Naive thymus-derived CD8-positive, alpha-beta T cell (primary cell): ENCODE measurements at regions not wholly inside any gene's neighbourhood (a gene's known extent, or its start where the extent isn't known, plus 50 kb on each side); places are given as distances from the start of the nearest gene placed in this dataset.

Source experiments
- ATAC-seq, 2 donors: fragments of 150-1000 bp; cut with Tn5 transposase in 1 of 2; sonication (Bioruptor Pico), chemical (Tn5 transposase) in 1 of 2; 1 replicate in 1 of 2; 2 replicates in 1 of 2; pipeline ENCODE4 v1.10.0; 2021; ENCODE audit warnings: mild to moderate bottlenecking in 2 of 2, moderate library complexity in 2 of 2
- POLR2A ChIA-PET: fragments of 350-600 bp; sonication (Branson Sonifier 250); formaldehyde crosslinking; loops from one replicate; lab custom pipeline; 2021; ENCODE audit warnings: antibody characterized with exemption; lab: Charles Lee
- DNase-seq, 10 donors: peaks; one replicate each; pipeline versions ENCODE4 v3.0.0 to v3.0.0-alpha.2; 2020 to 2022
- H3K27ac Mint-ChIP-seq, 10 donors: one replicate each; pipeline ENCODE4 v1.8.0; 2020 to 2022; ENCODE audit warnings: mild to moderate bottlenecking in 10 of 10, mixed read lengths in 10 of 10, moderate library complexity in 4 of 10, inconsistent platforms in 1 of 10
- H3K27me3 Mint-ChIP-seq, 5 donors: one replicate each; pipeline ENCODE4 v1.8.0; 2021 to 2022; ENCODE audit warnings: mixed read lengths in 5 of 5
- H3K36me3 Mint-ChIP-seq, 3 donors: one replicate each; pipeline ENCODE4 v1.8.0; 2020 to 2022; ENCODE audit warnings: mixed read lengths in 3 of 3, mild to moderate bottlenecking in 2 of 3, inconsistent platforms in 1 of 3
- H3K4me1 Mint-ChIP-seq, 4 donors: one replicate each; pipeline ENCODE4 v1.8.0; 2021 to 2022; ENCODE audit warnings: mixed read lengths in 4 of 4
- H3K4me3 Mint-ChIP-seq, 10 donors: one replicate each; pipeline ENCODE4 v1.8.0; 2020 to 2022; ENCODE audit warnings: mild to moderate bottlenecking in 10 of 10, mixed read lengths in 10 of 10, moderate library complexity in 6 of 10, inconsistent platforms in 1 of 10
- H3K9me3 Mint-ChIP-seq, 9 donors: one replicate each; pipeline ENCODE4 v1.8.0; 2020 to 2022; ENCODE audit warnings: mixed read lengths in 9 of 9, mild to moderate bottlenecking in 3 of 9, inconsistent platforms in 1 of 9, moderate library complexity in 1 of 9

DNA sequence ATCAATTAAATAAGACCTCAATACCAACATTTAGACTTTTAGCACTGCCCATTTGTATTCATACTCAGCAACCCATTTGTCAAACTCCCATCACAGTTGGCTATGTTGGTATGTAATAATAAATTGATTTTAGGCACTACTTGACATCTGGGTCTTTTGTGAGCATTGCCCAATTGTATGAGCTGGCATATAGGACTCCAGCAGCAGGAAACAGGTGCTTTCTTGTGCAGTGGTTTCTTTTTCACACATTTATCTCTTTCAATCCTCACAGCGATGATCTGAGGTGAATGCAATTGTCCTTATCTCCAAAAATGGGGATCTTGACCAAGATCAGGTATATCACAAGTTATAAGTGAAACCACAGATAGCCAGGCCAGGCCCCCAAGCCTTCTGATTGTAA lies 96.9 kb upstream of the OXGR1 start:
- ATAC-seq, result no peak
- peaks cover 2 to 27% (median 10%) of the 10 kb centered on the region in 9 donors for H3K9me3 Mint-ChIP-seq
- no peak overlapping the region for H3K4me3 Mint-ChIP-seq
- peaks cover 0 to 12% (median 0%) of the 10 kb centered on the region in 3 donors for H3K36me3 Mint-ChIP-seq
- peaks cover 0 to 3% (median 0%) of the 10 kb centered on the region in 5 donors for H3K27me3 Mint-ChIP-seq
- H3K27ac Mint-ChIP-seq, result no peak overlapping the region
- no peak for DNase-seq
- POLR2A ChIA-PET, result no interaction called here
- no peaks in the 10 kb centered on the region for H3K4me1 Mint-ChIP-seq

- Mint-ChIP-seq H3K4me3 (no peak overlapping the region), H3K27me3 (peaks cover 5 to 54% (median 10%) of the 10 kb centered on the region in 5 donors), H3K9me3 (peaks cover 0 to 29% (median 7%) of the 10 kb centered on the region in 9 donors), H3K36me3 (peaks cover 0 to 12% (median 10%) of the 10 kb centered on the region in 3 donors), H3K27ac (no peak overlapping the region), H3K4me1 (peaks cover 0 to 2% (median 0%) of the 10 kb centered on the region in 4 donors)
- DNase-seq (no peak), ATAC-seq (no peak)
- POLR2A ChIA-PET, result no interaction called here
These were observed 106.5 kb upstream of the OXGR1 start for GRCh38 chr13:97100821-97101220.

DNA sequence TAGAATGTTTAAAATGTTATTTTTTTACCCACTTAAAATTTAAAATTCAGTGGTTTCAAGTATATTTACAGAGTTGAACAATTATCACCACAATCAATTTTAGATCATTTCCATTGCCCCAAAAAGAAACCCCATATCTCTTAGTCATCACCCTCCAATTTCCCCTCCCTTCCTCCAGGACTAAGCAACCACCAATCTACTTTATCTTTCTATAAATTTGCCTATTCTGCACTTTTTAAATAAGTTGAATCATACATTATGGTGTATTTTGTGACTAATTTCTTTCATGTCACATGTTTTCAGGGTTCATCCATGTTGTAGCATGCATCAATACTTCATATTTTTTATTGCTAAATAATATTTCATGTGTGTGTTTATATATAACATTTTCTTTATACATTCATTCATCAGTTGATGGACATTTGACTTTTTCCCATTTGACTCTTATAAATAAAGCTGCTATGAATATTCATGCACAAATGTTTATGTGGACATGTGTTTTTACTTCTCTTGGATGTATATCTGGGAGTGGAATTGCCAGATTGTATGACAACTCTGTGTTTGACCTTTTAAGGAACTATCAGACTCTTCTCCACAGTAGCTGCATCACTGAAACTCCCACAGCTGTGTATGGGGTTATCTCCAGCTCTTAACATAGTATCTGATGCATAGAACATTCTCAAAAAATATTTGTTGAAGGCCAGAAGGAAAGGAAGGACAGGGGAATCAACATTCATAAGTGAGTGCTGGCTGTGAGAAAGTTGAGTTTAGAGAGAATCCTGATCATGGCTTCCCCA lies 107.8 kb upstream of the OXGR1 start:
- Mint-ChIP-seq H3K36me3 (peaks cover 0 to 12% (median 10%) of the 10 kb centered on the region in 3 donors), H3K4me3 (no peak overlapping the region), H3K4me1 (peaks cover 0 to 2% (median 0%) of the 10 kb centered on the region in 4 donors), H3K27ac (no peak overlapping the region), H3K27me3 (peaks cover 5 to 54% (median 10%) of the 10 kb centered on the region in 5 donors), H3K9me3 (peaks cover 0 to 25% (median 7%) of the 10 kb centered on the region in 9 donors)
- DNase-seq (no peak), ATAC-seq (no peak)
- POLR2A ChIA-PET, result no interaction called here

DNA sequence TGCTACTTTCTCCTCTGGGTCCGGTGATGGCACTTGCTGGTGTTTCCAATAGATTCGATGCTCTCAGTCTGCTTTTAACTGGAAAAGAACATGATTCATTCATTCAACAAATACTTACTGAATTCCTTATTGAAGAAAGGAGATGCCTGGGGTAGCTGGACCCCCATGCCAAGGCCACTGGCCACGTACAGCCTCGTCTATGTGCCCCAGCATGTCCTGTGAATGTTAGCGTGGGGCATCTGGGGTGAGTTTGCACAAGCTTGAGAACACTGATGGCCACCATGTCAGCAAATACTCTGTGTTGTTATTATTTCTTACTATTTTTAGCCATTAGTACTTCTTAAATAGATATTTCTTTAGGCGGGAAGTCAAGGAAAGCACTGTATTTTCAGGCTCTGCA lies 112.0 kb upstream of the OXGR1 start:
- Mint-ChIP-seq H3K4me3 (no peak overlapping the region), H3K36me3 (peaks cover 0 to 2% (median under 1%) of the 10 kb centered on the region in 3 donors), H3K27ac (no peak overlapping the region), H3K4me1 (peaks cover 6 to 9% (median 7%) of the 10 kb centered on the region in 4 donors), H3K9me3 (peaks cover 0 to 1% (median 0%) of the 10 kb centered on the region in 9 donors), H3K27me3 (peaks cover 13 to 43% (median 14%) of the 10 kb centered on the region in 5 donors)
- DNase-seq (no peak), ATAC-seq (no peak)
- POLR2A ChIA-PET, result no interaction called here

DNA sequence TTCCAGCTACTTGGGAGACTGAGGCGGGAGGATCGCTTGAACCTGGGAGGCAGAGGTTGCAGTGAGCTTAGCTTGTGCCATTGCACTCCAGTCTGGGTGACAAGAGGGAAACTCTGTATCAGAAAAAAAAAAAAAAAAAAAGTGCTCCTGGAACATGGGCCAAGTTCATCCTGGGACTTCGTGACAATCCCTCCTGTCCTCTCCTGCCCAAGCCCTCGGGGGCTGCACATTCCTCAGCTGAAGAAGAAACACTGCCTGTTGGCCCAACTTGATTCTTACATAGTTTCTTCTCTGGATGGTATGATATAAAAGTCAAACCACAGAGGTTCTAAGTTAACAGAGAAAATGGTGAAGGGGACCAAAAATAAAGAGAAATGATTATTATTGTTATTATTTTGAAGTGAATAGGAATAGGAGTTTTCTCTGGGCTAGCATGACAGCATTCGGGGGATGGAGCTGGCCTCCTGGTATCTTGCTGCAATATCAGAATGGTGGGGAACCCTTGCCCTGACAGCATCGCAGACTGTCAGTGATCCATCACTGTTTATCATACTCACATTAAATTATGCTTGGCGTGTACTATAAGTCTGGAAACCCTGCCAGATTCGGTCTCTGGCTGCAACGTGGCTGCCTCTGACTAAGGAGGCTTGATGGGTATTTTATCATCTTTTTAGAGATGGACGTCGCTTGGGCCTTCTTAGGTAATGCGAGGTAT lies 113.7 kb upstream of the OXGR1 start:
- peaks cover 6 to 29% (median 13%) of the 10 kb centered on the region in 5 donors for H3K27me3 Mint-ChIP-seq
- POLR2A ChIA-PET, result interaction anchor here (1.1 kb wide), 1 partner anchor 235 kb away, joined by 6 read pairs; no protein-coding TSS in a partner anchor

DNA sequence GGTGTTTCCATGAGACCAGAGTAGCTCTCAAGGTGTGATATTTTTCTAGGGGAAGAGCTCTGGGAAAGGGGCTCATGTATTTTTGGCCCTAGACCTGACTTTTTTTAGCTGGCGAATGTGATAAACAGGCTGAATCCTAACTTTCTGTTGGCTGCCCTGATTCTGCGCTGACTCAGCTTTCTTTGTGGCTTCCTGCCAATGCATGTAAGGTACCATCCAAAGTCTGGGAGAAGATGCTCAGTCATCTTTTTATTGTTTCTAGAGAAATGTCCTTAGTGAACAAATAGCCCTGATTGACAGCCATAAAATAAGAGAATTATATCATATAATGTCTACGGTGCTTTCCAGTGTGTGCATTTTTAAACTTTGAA lies 113.6 kb upstream of the MBNL2 start:
- Mint-ChIP-seq H3K36me3 (peaks cover 0 to 2% (median 0%) of the 10 kb centered on the region in 3 donors), H3K4me1 (peaks cover 9 to 14% (median 12%) of the 10 kb centered on the region in 4 donors), H3K27ac (no peak overlapping the region), H3K27me3 (peaks cover 6 to 29% (median 13%) of the 10 kb centered on the region in 5 donors), H3K4me3 (no peak overlapping the region), H3K9me3 (no peaks in the 10 kb centered on the region)
- no peak for ATAC-seq
- no peak for DNase-seq
- POLR2A ChIA-PET, result interaction anchor here (1.1 kb wide), 1 partner anchor 234 kb away, joined by 6 read pairs; no protein-coding TSS in a partner anchor

More for the DNA sequence above, 113.7 kb upstream of the OXGR1 start:
- H3K4me3 Mint-ChIP-seq, result no peak overlapping the region
- no peak overlapping the region for H3K27ac Mint-ChIP-seq
- peaks cover 0 to 2% (median 0%) of the 10 kb centered on the region in 3 donors for H3K36me3 Mint-ChIP-seq
- no peaks in the 10 kb centered on the region for H3K9me3 Mint-ChIP-seq
- H3K4me1 Mint-ChIP-seq, result peaks cover 6 to 9% (median 7%) of the 10 kb centered on the region in 4 donors
- DNase-seq, result no peak
- no peak for ATAC-seq

- no peak for ATAC-seq
- H3K4me1 Mint-ChIP-seq, result peaks cover 14 to 21% (median 16%) of the 10 kb centered on the region in 4 donors
- H3K27ac Mint-ChIP-seq, result peak overlapping the region in 2 of 10 donors; percentile 60 to 81
- no peaks in the 10 kb centered on the region for H3K9me3 Mint-ChIP-seq
- H3K27me3 Mint-ChIP-seq, result peaks cover 6 to 24% (median 12%) of the 10 kb centered on the region in 5 donors
- POLR2A ChIA-PET, result interaction anchor here (1.2 kb wide), 1 partner anchor 250 kb away, joined by 6 read pairs; no protein-coding TSS in a partner anchor
- H3K36me3 Mint-ChIP-seq, result peaks cover 0 to 2% (median 0%) of the 10 kb centered on the region in 3 donors
- no peak overlapping the region for H3K4me3 Mint-ChIP-seq
- DNase-seq, result no peak
These were observed 112.9 kb upstream of the MBNL2 start for GRCh38 chr13:97109256-97109655.

DNA sequence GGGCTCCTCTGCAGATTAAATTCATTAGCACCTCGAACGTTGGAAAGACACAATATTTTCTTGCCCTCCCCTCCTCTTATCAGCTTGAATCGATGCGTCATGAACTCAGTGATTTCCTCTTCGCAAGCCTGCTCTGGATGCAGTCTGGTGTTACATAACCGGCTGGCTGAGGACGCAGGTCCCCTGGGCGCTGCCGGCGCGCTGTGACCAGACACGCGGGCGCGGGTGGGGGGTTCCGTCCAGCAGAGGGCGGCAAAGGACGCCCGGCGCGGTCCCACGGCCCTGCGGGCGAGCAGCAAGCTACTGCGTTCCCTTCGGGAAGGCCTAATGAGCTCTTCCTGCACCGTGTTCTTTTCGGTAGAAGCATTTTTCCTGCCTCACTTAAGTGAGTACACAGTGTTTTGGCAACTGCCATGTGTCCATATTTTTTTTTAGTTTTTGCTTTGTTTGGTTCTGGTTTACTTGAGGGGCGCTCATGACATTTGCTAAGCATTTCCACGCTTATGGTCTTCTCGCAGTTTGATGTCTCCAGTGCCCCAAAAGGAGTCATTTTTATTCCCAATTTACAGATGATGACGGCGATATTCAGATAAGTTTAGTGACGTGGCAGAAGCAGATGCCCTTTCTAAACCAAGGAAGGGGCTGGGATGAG lies 112.2 kb upstream of the MBNL2 start:
- peak; percentile 85 to 98 for ATAC-seq
- H3K4me1 Mint-ChIP-seq, result peaks cover 14 to 21% (median 16%) of the 10 kb centered on the region in 4 donors
- peak overlapping the region in 6 of 10 donors; percentile 3 to 81 (median 27) for H3K27ac Mint-ChIP-seq
- peaks cover 0 to 2% (median 0%) of the 10 kb centered on the region in 3 donors for H3K36me3 Mint-ChIP-seq
- H3K4me3 Mint-ChIP-seq, result peak overlapping the region in 9 of 10 donors; percentile 0 to 42 (median 26)
- no peaks in the 10 kb centered on the region for H3K9me3 Mint-ChIP-seq
- DNase-seq, result peak; percentile 59 to 81 (median 77)
- POLR2A ChIA-PET, result interaction anchor here (1.2 kb wide), 1 partner anchor 249 kb away, joined by 6 read pairs; no protein-coding TSS in a partner anchor
- peaks cover 6 to 17% (median 11%) of the 10 kb centered on the region in 5 donors for H3K27me3 Mint-ChIP-seq

GRCh38 chr13:97110936-97111335 lies 111.2 kb upstream of the MBNL2 start:
- Mint-ChIP-seq H3K36me3 (no peaks in the 10 kb centered on the region), H3K4me1 (peaks cover 14 to 21% (median 16%) of the 10 kb centered on the region in 4 donors), H3K27ac (peak overlapping the region in 1 of 10 donors; percentile 16), H3K27me3 (peaks cover 4 to 20% (median 16%) of the 10 kb centered on the region in 5 donors), H3K9me3 (no peaks in the 10 kb centered on the region), H3K4me3 (no peak overlapping the region)
- no peak for ATAC-seq
- DNase-seq, result no peak
- POLR2A ChIA-PET, result no interaction called here

- no peaks in the 10 kb centered on the region for H3K9me3 Mint-ChIP-seq
- no peak for ATAC-seq
- H3K27me3 Mint-ChIP-seq, result peaks cover 4 to 25% (median 17%) of the 10 kb centered on the region in 5 donors
- H3K4me3 Mint-ChIP-seq, result no peak overlapping the region
- no peaks in the 10 kb centered on the region for H3K36me3 Mint-ChIP-seq
- POLR2A ChIA-PET, result interaction anchor here (0.6 kb wide), 1 partner anchor 250 kb away, joined by 6 read pairs; no protein-coding TSS in a partner anchor
- peaks cover 14 to 21% (median 16%) of the 10 kb centered on the region in 4 donors for H3K4me1 Mint-ChIP-seq
- peak overlapping the region in 1 of 10 donors; percentile 65 for H3K27ac Mint-ChIP-seq
- DNase-seq, result no peak
These were observed 110.4 kb upstream of the MBNL2 start for GRCh38 chr13:97111756-97112155.

DNA sequence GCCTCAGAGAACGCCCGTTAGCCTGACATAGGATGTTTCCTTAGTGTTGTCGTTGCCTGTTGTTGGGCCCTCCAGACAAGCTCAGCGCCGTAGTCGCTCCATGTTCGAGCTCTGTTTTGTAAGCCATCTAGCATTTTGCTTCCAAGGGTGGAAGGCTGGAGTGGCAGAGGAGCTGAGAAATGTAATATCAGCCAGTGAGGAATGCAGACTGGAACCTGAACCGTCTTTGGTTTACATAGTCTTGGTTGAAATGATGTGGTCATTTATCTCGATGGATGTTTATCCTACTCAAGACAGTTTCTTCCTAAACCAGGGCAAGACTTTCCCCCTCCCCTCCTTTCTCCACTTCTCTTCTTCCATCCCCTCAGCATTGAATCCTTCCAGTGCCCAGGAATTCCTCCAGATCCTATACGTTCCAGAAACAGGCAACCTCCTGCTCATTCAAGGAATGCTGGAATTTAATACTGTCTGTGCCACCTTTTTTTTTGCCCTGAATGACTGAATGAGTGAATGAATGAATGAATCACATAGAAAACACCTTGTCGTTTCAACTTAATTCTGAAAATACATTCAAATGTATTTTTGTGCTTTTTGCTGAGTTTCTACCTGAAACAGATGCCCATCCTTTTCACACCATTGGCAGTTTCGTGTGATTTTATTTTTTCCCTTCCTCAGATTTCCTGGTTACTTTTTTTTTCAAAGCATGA lies 109.5 kb upstream of the MBNL2 start:
- peak overlapping the region in 4 of 10 donors; percentile 57 to 85 (median 60) for H3K27ac Mint-ChIP-seq

More for the DNA sequence above, 109.5 kb upstream of the MBNL2 start:
- no peaks in the 10 kb centered on the region for H3K9me3 Mint-ChIP-seq
- peaks cover 4 to 25% (median 17%) of the 10 kb centered on the region in 5 donors for H3K27me3 Mint-ChIP-seq
- no peaks in the 10 kb centered on the region for H3K36me3 Mint-ChIP-seq
- ATAC-seq (no peak), DNase-seq (no peak)
- peaks cover 14 to 21% (median 16%) of the 10 kb centered on the region in 4 donors for H3K4me1 Mint-ChIP-seq
- no peak overlapping the region for H3K4me3 Mint-ChIP-seq
- POLR2A ChIA-PET, result no interaction called here
